ENCODE measurements at regions not wholly inside any gene's neighbourhood (a gene's known extent, or its start where the extent isn't known, plus 50 kb on each side); places are given as distances from the start of the nearest gene placed in this dataset.

DNA sequence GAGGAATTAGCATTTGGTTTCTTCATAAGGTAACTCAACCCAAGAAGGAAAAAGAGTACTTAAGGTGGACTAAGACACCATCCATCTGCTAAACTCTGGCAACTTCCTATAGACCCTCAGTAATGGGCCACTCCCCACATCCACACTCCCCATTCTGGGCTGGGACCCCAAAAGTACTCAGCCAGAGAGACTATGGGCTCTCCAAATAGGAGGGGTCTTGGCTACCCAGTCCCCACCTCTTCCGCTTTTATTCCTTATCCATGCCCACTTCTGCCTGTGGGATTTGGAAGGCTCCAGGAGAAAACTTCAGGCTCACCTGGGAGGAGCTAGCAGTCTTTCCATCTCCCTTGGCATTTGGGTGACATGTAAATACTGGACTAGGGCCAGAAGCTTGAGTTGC is 164.5 kb upstream of the CCL2 start:
- Histone ChIP-seq H3K9me3 (no peaks in the 10 kb centered on the region), H3K4me3 (replicated peaks in 1 of 3) (no peak overlapping the region), H3K4me1 (no peaks in the 10 kb centered on the region), H3K27ac (no peak overlapping the region), H3K27me3 (no peaks in the 10 kb centered on the region), H3K36me3 (no peaks in the 10 kb centered on the region)
- DNase-seq = no peak
- 100% methylated on average over 1 of the region's 1 CpG for WGBS, 2 donors
- intact Hi-C loops (cut with DNase I) = no loop called here
- TF ChIP-seq POLR2A (IDR thresholded peaks at IDR 0.05) = no peak
- TF ChIP-seq, protein P1, sequence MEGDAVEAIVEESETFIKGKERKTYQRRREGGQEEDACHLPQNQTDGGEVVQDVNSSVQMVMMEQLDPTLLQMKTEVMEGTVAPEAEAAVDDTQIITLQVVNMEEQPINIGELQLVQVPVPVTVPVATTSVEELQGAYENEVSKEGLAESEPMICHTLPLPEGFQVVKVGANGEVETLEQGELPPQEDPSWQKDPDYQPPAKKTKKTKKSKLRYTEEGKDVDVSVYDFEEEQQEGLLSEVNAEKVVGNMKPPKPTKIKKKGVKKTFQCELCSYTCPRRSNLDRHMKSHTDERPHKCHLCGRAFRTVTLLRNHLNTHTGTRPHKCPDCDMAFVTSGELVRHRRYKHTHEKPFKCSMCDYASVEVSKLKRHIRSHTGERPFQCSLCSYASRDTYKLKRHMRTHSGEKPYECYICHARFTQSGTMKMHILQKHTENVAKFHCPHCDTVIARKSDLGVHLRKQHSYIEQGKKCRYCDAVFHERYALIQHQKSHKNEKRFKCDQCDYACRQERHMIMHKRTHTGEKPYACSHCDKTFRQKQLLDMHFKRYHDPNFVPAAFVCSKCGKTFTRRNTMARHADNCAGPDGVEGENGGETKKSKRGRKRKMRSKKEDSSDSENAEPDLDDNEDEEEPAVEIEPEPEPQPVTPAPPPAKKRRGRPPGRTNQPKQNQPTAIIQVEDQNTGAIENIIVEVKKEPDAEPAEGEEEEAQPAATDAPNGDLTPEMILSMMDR (IDR thresholded peaks at IDR 0.05) = no peak

DNA sequence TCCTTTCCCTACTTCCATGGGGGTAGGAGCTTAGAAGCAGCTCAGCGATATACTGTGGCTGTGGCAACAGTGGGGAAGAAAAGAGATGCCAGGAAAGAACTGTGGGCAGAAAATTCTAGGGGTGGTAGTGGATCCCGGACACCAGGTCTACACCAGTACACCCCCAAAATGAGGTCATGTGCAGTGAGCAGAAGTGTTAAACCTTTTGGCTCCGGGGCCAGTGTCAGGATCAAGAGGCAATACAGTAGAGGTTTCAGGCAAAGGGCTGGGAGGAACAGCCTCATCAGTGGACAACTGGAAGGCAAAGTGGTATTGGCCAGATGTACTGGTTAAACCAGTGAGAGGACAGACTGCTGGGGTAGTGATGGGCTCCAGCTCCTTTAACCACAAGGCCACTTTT is 163.1 kb upstream of the CCL2 start:
- TF ChIP-seq, protein P1 (IDR thresholded peaks at IDR 0.05) = no peak
- no peak for TF ChIP-seq POLR2A (IDR thresholded peaks at IDR 0.05)
- 85 to 92% methylated on average over 3 of the region's 3 CpGs for WGBS, 2 donors

DNA sequence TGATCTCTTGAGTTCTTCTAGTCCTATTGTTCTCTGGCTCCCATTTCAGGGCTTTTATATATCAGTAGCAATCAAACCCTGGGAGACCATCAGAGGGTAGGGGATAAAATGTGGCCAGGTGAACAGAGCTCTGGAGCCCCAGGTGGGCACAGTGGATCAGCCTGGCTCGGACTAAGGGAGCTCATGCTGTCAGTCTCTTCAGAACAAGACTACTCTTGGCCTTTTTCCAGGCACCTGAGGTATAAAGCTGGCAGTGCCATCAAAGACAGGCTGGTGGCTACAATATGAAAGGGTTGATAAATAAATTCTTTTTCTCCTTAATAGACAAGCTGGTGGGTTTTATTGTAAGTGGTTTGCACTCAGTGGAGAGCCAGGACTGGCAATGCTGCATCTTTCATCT is 160.0 kb upstream of the CCL2 start:
- DNase-seq = no peak
- H3K27me3 ChIP-seq = no peaks in the 10 kb centered on the region
- WGBS, 2 donors = 47 to 53% methylated on average over 1 of the region's 1 CpG
- H3K9me3 ChIP-seq = no peaks in the 10 kb centered on the region
- TF ChIP-seq, protein P1 (IDR thresholded peaks at IDR 0.05) = no peak
- no peak for TF ChIP-seq POLR2A (IDR thresholded peaks at IDR 0.05)
- H3K4me1 ChIP-seq = no peaks in the 10 kb centered on the region
- no peak overlapping the region for H3K4me3 ChIP-seq (replicated peaks in 1 of 3)
- intact Hi-C loops (cut with DNase I) = no loop called here
- no peak overlapping the region for H3K27ac ChIP-seq
- no peaks in the 10 kb centered on the region for H3K36me3 ChIP-seq

More for the DNA sequence above, 163.1 kb upstream of the CCL2 start:
- H3K4me3 ChIP-seq (replicated peaks in 1 of 3) = no peak overlapping the region
- no peak for DNase-seq
- intact Hi-C loops (cut with DNase I) = no loop called here
- no peak overlapping the region for H3K27ac ChIP-seq
- no peaks in the 10 kb centered on the region for H3K4me1 ChIP-seq
- no peaks in the 10 kb centered on the region for H3K27me3 ChIP-seq
- H3K36me3 ChIP-seq = no peaks in the 10 kb centered on the region
- no peaks in the 10 kb centered on the region for H3K9me3 ChIP-seq

DNA sequence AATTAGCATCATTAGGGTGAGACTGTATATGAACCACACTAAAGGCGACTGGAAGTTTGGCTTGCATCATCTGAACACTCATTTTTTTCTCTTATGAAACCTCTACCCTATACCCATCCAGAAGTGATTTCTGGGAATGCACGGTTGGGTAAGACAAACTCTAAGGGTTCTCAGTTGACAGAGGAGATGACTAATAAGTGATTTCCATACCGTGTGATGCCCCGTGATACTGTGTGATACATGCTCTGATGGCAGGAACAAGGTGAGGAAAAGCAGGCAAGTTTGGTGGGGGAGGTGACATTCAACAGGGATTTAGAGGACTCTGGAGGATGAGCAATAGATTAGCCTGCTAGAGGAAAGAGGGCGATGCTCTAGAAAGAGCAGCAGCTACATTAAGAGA is 156.4 kb upstream of the CCL2 start:
- no peak for TF ChIP-seq POLR2A (IDR thresholded peaks at IDR 0.05)
- TF ChIP-seq, protein P1 (IDR thresholded peaks at IDR 0.05) = no peak
- WGBS, 2 donors = 81 to 86% methylated on average over 5 of the region's 5 CpGs
- no peaks in the 10 kb centered on the region for H3K9me3 ChIP-seq
- no peak overlapping the region for H3K4me3 ChIP-seq (replicated peaks in 1 of 3)
- no peaks in the 10 kb centered on the region for H3K27me3 ChIP-seq
- H3K27ac ChIP-seq = no peak overlapping the region
- H3K36me3 ChIP-seq = no peaks in the 10 kb centered on the region
- no peak for DNase-seq
- intact Hi-C loops (cut with DNase I) = no loop called here
- no peaks in the 10 kb centered on the region for H3K4me1 ChIP-seq

DNA sequence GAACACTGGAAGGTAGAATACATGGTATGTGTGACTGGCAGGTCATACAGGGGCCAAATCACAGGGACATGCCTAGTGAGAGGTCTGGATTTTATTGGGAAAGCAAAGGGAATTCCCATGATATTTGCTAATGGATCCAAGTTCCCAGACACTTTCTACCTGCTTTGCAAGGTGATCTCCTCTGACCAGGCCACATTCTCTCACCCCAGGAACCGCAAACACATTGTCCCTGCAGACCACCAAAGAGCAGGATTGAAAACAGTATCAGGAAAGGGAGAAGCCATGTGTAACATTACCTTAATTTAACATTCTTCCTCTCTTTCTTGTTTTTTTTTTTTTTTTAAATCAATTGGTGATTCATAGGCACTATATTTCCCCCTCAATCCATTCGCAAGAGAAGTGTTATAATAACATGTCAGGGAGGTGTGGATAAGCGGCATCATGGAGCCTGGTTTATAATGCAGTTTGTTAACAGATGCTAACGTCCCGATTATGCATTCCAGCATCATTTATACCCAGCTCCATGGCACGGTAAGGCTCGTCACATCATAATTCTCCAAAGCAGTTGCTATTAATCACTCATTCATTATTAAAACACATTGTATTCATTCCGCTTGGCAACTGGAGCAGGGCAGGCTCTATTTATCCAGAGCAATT is 155.1 kb upstream of the CCL2 start:
- no peak for TF ChIP-seq POLR2A (IDR thresholded peaks at IDR 0.05)
- TF ChIP-seq, protein P1 (IDR thresholded peaks at IDR 0.05) = no peak
- Histone ChIP-seq H3K4me1 (no peaks in the 10 kb centered on the region), H3K27ac (no peak overlapping the region), H3K36me3 (no peaks in the 10 kb centered on the region), H3K4me3 (replicated peaks in 1 of 3) (no peak overlapping the region), H3K9me3 (no peaks in the 10 kb centered on the region), H3K27me3 (no peaks in the 10 kb centered on the region)
- WGBS, 2 donors = 74 to 79% methylated on average over 8 of the region's 8 CpGs
- DNase-seq = no peak
- intact Hi-C loops (cut with DNase I) = no loop called here
